PC-9 (cell line): ENCODE measurements at regions not wholly inside any gene's neighbourhood (a gene's known extent, or its start where the extent isn't known, plus 50 kb on each side); places are given as distances from the start of the nearest gene placed in this dataset.

Source experiments
- EZH2 ChIP-seq: fragments of 200-600 bp; sonication (generic); IDR thresholded peaks from 2 replicates; pipeline ENCODE4 v1.8.0; 2017; ENCODE audit warnings: antibody characterized with exemption, low read depth
- TF ChIP-seq, protein P1 (sequence below): fragments of 200-600 bp; sonication (generic); conservative IDR thresholded peaks from 2 replicates; pipeline ENCODE4 v1.6.1; 2017; ENCODE audit warnings: mixed run types, antibody characterized with exemption, mild to moderate bottlenecking, moderate library complexity

GRCh38 chr11:81744336-81745116 is 989.1 kb downstream of the FAM181B start:
- TF ChIP-seq, protein P1, sequence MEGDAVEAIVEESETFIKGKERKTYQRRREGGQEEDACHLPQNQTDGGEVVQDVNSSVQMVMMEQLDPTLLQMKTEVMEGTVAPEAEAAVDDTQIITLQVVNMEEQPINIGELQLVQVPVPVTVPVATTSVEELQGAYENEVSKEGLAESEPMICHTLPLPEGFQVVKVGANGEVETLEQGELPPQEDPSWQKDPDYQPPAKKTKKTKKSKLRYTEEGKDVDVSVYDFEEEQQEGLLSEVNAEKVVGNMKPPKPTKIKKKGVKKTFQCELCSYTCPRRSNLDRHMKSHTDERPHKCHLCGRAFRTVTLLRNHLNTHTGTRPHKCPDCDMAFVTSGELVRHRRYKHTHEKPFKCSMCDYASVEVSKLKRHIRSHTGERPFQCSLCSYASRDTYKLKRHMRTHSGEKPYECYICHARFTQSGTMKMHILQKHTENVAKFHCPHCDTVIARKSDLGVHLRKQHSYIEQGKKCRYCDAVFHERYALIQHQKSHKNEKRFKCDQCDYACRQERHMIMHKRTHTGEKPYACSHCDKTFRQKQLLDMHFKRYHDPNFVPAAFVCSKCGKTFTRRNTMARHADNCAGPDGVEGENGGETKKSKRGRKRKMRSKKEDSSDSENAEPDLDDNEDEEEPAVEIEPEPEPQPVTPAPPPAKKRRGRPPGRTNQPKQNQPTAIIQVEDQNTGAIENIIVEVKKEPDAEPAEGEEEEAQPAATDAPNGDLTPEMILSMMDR, result no peak
- TF ChIP-seq EZH2, result no peak
